ENCODE measurements at regions not wholly inside any gene's neighbourhood (a gene's known extent, or its start where the extent isn't known, plus 50 kb on each side); places are given as distances from the start of the nearest gene placed in this dataset.

DNA sequence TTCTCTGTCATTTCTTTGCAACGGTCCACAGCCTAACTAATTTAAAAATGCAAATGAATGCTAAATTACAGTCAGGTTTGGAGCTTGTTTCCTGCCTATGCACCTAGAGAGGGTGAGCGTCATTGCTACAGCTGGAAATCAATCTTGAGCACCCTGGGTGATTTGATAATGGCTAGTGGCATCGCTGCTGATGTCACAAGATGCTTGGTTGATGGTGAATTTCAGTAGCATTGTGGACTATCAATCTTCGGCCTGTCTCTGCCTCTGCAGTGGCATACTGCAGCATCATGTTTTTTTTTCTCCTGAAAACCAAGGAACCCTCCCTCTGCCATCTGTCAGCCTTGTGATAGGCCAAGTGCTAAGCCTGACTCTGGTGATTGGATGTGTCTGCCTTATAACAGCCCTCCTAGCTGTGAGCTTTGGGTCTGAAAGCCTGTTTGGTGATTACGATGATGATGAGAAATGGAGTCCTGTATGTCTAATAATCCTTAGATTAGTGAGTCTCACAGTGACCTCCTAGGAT lies 75.3 kb downstream of the NMUR2 start:
- TF ChIP-seq RUNX3 (IDR thresholded peaks at IDR 0.05; ENCODE audit: low read length) (no peak), CTCF (IDR thresholded peaks at IDR 0.05 in 2 of 3, conservative IDR thresholded peaks at IDR 0.05 in 1 of 3; ENCODE audit: control insufficient read depth in 2 of 3, extremely low read depth in 1 of 3, insufficient read depth in 1 of 3, low read depth in 3 of 3, low read length in 3 of 3) (no peak), RAD21 (IDR thresholded peaks at IDR 0.05; ENCODE audit: insufficient read depth, low read depth, low read length) (no peak), SP1 (IDR thresholded peaks at IDR 0.05; ENCODE audit: low read depth, low read length) (no peak), E2F4 (IDR thresholded peaks at IDR 0.05; ENCODE audit: low read depth, low read length) (no peak), EP300 (IDR thresholded peaks at IDR 0.05; ENCODE audit: borderline replicate concordance in 1 of 2, control insufficient read depth in 1 of 2, low read depth in 2 of 2, low read length in 2 of 2) (no peak), RB1 (IDR thresholded peaks at IDR 0.05; ENCODE audit: borderline replicate concordance) (no peak), TAF1 (IDR thresholded peaks at IDR 0.05; ENCODE audit: borderline replicate concordance, low read depth, low read length) (no peak)
